HPDE6-E6E7 (cell line): ENCODE measurements at regions not wholly inside any gene's neighbourhood (a gene's known extent, or its start where the extent isn't known, plus 50 kb on each side); places are given as distances from the start of the nearest gene placed in this dataset.

ENCODE experiments used
- DNase-seq: peaks from one replicate; pipeline ENCODE4 v3.0.0; 2011; ENCODE audit warnings: missing footprints; ENCODE audit errors: extremely low spot score

- DNase-seq: no peak
Measured at GRCh38 chr3:104614564-104614963, 752.1 kb upstream of the ALCAM start.

- DNase-seq: peak; percentile 47
Measured at GRCh38 chr3:104628185-104628789, 738.4 kb upstream of the ALCAM start.

GRCh38 chr3:104629038-104629437, 737.7 kb upstream of the ALCAM start:
- DNase-seq: peak; percentile 52

GRCh38 chr3:104631254-104631653, 735.5 kb upstream of the ALCAM start:
- DNase-seq: no peak

- DNase-seq: no peak
Measured at GRCh38 chr3:104632521-104632920, 734.2 kb upstream of the ALCAM start.

GRCh38 chr3:104632947-104633346, 733.8 kb upstream of the ALCAM start:
- DNase-seq: no peak

GRCh38 chr3:104635872-104636580, 730.7 kb upstream of the ALCAM start:
- DNase-seq: no peak

GRCh38 chr3:104642827-104643226, 723.9 kb upstream of the ALCAM start:
- DNase-seq: no peak

- no peak for DNase-seq
Measured at GRCh38 chr3:104646196-104646595, 720.5 kb upstream of the ALCAM start.

- DNase-seq: no peak
Measured at GRCh38 chr3:104648823-104649222, 717.9 kb upstream of the ALCAM start.

- DNase-seq: no peak
Measured at GRCh38 chr3:104669083-104669482, 697.6 kb upstream of the ALCAM start.

- DNase-seq: no peak
Measured at GRCh38 chr3:104672331-104672730, 694.4 kb upstream of the ALCAM start.

- no peak for DNase-seq
Measured at GRCh38 chr3:104673981-104674380, 692.7 kb upstream of the ALCAM start.

- DNase-seq: no peak
Measured at GRCh38 chr3:104676241-104676640, 690.5 kb upstream of the ALCAM start.

GRCh38 chr3:104677932-104678331, 688.8 kb upstream of the ALCAM start:
- no peak for DNase-seq

- no peak for DNase-seq
Measured at GRCh38 chr3:104685492-104685891, 681.2 kb upstream of the ALCAM start.

- DNase-seq: no peak
Measured at GRCh38 chr3:104687362-104687761, 679.3 kb upstream of the ALCAM start.

- DNase-seq: no peak
Measured at GRCh38 chr3:104696470-104696869, 670.2 kb upstream of the ALCAM start.

- DNase-seq: no peak
Measured at GRCh38 chr3:104711406-104711805, 655.3 kb upstream of the ALCAM start.

GRCh38 chr3:104715972-104716371, 650.7 kb upstream of the ALCAM start:
- no peak for DNase-seq

GRCh38 chr3:104717828-104718196, 648.9 kb upstream of the ALCAM start:
- DNase-seq: no peak

- no peak for DNase-seq
Measured at GRCh38 chr3:104723000-104723399, 643.7 kb upstream of the ALCAM start.

- DNase-seq: no peak
Measured at GRCh38 chr3:104731074-104731473, 635.6 kb upstream of the ALCAM start.

- no peak for DNase-seq
Measured at GRCh38 chr3:104734627-104735026, 632.1 kb upstream of the ALCAM start.
